Neuron (in vitro differentiated cells): ENCODE measurements at regions not wholly inside any gene's neighbourhood (a gene's known extent, or its start where the extent isn't known, plus 50 kb on each side); places are given as distances from the start of the nearest gene placed in this dataset.

Source experiments
- H2AFZ ChIP-seq: one replicate; pipeline ENCODE4 v1.6.1; 2013; ENCODE audit warnings: low read depth, mild to moderate bottlenecking, inconsistent platforms, low read length, moderate library complexity
- H3K27me3 ChIP-seq: one replicate; pipeline ENCODE4 v1.6.1; 2013; ENCODE audit warnings: low read length; ENCODE audit not compliant: insufficient read depth
- H3K36me3 ChIP-seq: one replicate; pipeline ENCODE4 v1.6.1; 2013; ENCODE audit warnings: low read length; ENCODE audit not compliant: insufficient read depth
- H3K4me1 ChIP-seq: one replicate; pipeline ENCODE4 v1.6.1; 2013; ENCODE audit warnings: low read length; ENCODE audit not compliant: insufficient read depth
- H3K4me3 ChIP-seq: 2 replicates; pipeline ENCODE4 v1.5.1; 2013; ENCODE audit warnings: mild to moderate bottlenecking, low read length, moderate library complexity
- H3K9me3 ChIP-seq: one replicate; pipeline ENCODE4 v1.6.1; 2013; ENCODE audit warnings: low read length

- Histone ChIP-seq H3K36me3 (no peaks in the 10 kb centered on the region), H2AFZ (no peak overlapping the region), H3K9me3 (no peaks in the 10 kb centered on the region)
Observed at GRCh38 chr1:221203224-221204054, 324.2 kb downstream of the HLX start.

DNA sequence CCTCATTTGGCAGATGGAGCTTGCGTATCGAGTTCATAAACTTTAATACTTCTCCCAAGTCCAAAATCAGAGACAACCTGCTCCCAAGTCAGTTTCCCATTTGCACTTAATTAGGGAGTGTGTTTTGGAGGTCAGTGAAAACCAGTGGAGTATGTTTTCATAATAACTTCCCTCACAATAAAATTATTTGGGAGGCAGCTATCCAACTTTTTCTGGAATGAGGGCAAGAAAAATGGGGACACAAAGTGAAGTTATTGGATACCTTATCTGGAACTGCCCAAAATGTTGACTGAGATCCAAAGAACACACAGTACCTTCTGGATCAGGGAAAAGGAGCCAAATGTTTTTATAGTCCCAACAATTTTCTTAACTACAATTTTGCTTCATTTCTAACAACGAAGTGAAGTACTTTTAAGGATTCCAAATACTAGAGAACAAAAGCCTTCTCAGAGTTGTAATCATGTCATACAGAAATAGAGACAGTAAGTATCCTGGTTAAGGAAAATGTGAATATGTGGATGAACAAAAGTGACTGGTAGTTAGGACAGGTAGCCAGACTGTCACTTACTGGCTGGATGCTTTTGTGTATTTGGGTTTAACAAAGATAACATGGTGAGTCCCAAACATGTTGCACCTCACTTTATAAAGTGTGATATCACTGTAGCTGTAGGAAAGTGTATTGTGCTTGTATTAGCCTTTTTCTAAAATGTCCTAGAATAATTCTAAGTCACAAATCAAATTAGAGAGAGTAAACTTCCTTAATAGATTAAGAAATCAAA lies 325.0 kb downstream of the HLX start:
- Histone ChIP-seq H3K27me3 (no peaks in the 10 kb centered on the region), H3K4me3 (no peak overlapping the region), H3K36me3 (no peaks in the 10 kb centered on the region), H3K4me1 (no peaks in the 10 kb centered on the region), H3K9me3 (no peaks in the 10 kb centered on the region), H2AFZ (no peak overlapping the region)

More at GRCh38 chr1:221203224-221204054, 324.2 kb downstream of the HLX start:
- no peaks in the 10 kb centered on the region for H3K27me3 ChIP-seq
- H3K4me3 ChIP-seq = no peak overlapping the region
- H3K4me1 ChIP-seq = no peaks in the 10 kb centered on the region

DNA sequence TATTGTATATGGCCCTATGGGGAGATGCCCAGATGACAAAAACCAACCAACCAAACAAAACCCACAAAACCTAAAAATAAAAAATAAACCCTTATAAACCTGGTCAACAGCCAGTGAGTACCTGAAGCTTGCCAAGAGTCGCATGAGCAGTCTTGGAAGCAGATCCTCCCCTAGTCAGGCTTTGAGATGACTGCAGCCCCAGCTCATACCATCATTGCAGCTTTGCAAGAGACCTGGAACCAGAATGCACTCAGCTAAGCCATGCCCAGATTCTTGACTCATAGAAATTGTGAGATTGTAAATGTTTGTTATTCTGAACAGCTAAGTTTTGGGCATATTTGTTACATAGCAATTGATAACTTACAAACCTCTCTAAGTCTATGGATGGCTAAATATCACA lies 326.8 kb downstream of the HLX start:
- no peak overlapping the region for H2AFZ ChIP-seq
- no peaks in the 10 kb centered on the region for H3K4me1 ChIP-seq
- no peak overlapping the region for H3K4me3 ChIP-seq
- H3K27me3 ChIP-seq = no peaks in the 10 kb centered on the region
- no peaks in the 10 kb centered on the region for H3K36me3 ChIP-seq
- H3K9me3 ChIP-seq = no peaks in the 10 kb centered on the region

- H3K27me3 ChIP-seq = no peaks in the 10 kb centered on the region
- no peaks in the 10 kb centered on the region for H3K36me3 ChIP-seq
- no peaks in the 10 kb centered on the region for H3K9me3 ChIP-seq
- no peak overlapping the region for H2AFZ ChIP-seq
- H3K4me3 ChIP-seq = no peak overlapping the region
- H3K4me1 ChIP-seq = no peaks in the 10 kb centered on the region
Observed at GRCh38 chr1:221212926-221213325, 333.7 kb downstream of the HLX start.

GRCh38 chr1:221217029-221217428 lies 337.8 kb downstream of the HLX start:
- no peaks in the 10 kb centered on the region for H3K36me3 ChIP-seq
- no peaks in the 10 kb centered on the region for H3K9me3 ChIP-seq
- H3K4me1 ChIP-seq = no peaks in the 10 kb centered on the region
- H3K27me3 ChIP-seq = no peaks in the 10 kb centered on the region
- no peak overlapping the region for H3K4me3 ChIP-seq
- H2AFZ ChIP-seq = no peak overlapping the region

- H3K36me3 ChIP-seq = no peaks in the 10 kb centered on the region
- H3K4me1 ChIP-seq = no peaks in the 10 kb centered on the region
- H3K9me3 ChIP-seq = no peaks in the 10 kb centered on the region
- no peak overlapping the region for H2AFZ ChIP-seq
- no peaks in the 10 kb centered on the region for H3K27me3 ChIP-seq
- H3K4me3 ChIP-seq = no peak overlapping the region
Observed at GRCh38 chr1:221223281-221223680, 344.0 kb downstream of the HLX start.

DNA sequence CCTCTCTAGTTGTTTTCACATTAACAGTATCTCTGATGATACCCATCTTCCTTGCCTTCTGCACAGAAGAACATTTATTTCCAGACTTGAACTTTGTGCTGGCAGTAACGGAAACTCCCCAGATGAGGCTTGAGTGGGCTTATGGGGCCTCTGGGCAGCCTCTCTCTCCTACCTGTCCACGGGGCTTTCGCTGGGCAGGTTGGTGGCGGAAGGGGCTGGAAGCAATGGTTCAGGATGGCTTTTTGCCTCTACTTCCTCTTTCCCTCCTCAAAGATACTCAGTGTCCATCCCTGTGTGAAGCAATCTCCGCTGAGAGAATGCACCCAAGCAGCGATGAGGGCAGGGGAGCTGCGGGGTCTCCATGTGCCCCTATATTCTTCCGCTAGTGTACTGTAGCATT lies 348.2 kb downstream of the HLX start:
- no peak overlapping the region for H3K4me3 ChIP-seq
- H3K4me1 ChIP-seq = no peaks in the 10 kb centered on the region
- H2AFZ ChIP-seq = no peak overlapping the region
- no peaks in the 10 kb centered on the region for H3K27me3 ChIP-seq
- H3K36me3 ChIP-seq = no peaks in the 10 kb centered on the region
- no peaks in the 10 kb centered on the region for H3K9me3 ChIP-seq

DNA sequence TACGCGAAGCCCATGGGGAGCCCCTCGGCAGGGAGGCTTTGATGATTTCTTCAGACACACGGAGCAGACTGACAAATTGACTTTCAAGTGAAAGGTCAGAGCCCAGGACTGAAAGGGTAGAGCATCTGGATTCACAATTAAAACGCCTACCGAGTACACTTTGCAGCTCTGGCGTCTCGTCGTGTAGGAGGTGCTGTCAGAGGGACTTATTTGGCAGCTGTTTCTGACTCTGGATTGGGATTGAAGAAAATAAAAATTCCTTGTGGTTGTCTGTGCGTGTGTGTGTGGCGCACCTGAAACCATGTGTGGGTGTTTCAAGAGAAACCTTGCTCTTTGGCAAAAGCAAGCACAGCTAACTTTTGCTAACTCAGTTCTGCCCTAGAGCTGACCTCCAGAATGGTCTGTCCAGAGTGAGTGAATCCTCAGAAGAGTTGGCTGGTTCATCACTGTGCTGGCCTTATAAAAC lies 348.7 kb downstream of the HLX start:
- H3K4me1 ChIP-seq = no peaks in the 10 kb centered on the region
- H3K4me3 ChIP-seq = no peak overlapping the region
- no peak overlapping the region for H2AFZ ChIP-seq
- H3K9me3 ChIP-seq = no peaks in the 10 kb centered on the region
- no peaks in the 10 kb centered on the region for H3K27me3 ChIP-seq
- no peaks in the 10 kb centered on the region for H3K36me3 ChIP-seq

GRCh38 chr1:221228594-221228993 lies 349.4 kb downstream of the HLX start:
- H3K4me1 ChIP-seq = no peaks in the 10 kb centered on the region
- no peaks in the 10 kb centered on the region for H3K9me3 ChIP-seq
- H3K36me3 ChIP-seq = no peaks in the 10 kb centered on the region
- H2AFZ ChIP-seq = no peak overlapping the region
- H3K4me3 ChIP-seq = no peak overlapping the region
- H3K27me3 ChIP-seq = no peaks in the 10 kb centered on the region

- H3K36me3 ChIP-seq = no peaks in the 10 kb centered on the region
- no peak overlapping the region for H2AFZ ChIP-seq
- no peaks in the 10 kb centered on the region for H3K4me1 ChIP-seq
- no peaks in the 10 kb centered on the region for H3K27me3 ChIP-seq
- no peaks in the 10 kb centered on the region for H3K9me3 ChIP-seq
- H3K4me3 ChIP-seq = no peak overlapping the region
Observed at GRCh38 chr1:221230605-221231004, 351.4 kb downstream of the HLX start.

- no peaks in the 10 kb centered on the region for H3K36me3 ChIP-seq
- H3K4me3 ChIP-seq = no peak overlapping the region
- no peak overlapping the region for H2AFZ ChIP-seq
- no peaks in the 10 kb centered on the region for H3K4me1 ChIP-seq
- H3K27me3 ChIP-seq = no peaks in the 10 kb centered on the region
- H3K9me3 ChIP-seq = no peaks in the 10 kb centered on the region
Observed at GRCh38 chr1:221234791-221235190, 355.5 kb downstream of the HLX start.

DNA sequence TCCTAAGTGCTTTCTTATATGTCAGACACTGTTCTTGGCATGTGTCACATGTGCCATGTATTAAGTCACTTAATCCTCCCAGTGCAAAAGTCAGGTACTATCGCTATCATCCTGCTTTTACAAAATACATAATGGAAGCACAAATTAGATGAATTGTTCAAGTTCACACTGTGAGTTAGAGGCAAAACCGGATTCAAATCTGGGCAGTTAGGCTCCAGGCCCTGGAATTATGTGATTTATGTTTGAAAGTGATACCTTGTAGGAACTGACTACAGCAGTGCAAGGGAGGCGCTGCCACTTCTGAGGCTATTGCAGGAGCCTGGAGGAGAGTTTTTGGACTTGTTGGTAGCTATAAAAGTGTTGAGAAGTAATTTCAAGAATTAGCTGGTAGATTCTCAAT lies 358.3 kb downstream of the HLX start:
- Histone ChIP-seq H3K36me3 (no peaks in the 10 kb centered on the region), H2AFZ (no peak overlapping the region), H3K27me3 (no peaks in the 10 kb centered on the region), H3K4me1 (no peaks in the 10 kb centered on the region), H3K9me3 (no peaks in the 10 kb centered on the region), H3K4me3 (no peak overlapping the region)

DNA sequence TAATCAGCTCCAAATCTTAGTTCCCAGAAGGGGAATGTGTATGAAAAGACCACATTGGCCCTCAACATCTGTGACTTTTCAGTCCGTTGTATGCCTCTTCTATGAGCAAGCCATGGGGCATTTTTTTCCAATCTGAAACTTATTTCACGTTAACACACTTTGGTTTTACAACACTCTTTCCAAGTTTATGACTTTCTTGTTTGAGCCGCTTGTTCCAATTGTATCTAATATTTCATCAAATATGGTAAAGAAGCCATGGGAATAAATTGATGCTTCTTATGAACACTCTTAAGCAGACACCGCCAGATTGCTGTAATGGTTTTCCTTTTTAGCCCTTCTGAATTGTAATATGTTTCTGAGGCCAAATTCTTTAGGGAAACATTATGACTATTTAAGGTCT lies 359.9 kb downstream of the HLX start:
- no peaks in the 10 kb centered on the region for H3K9me3 ChIP-seq
- no peaks in the 10 kb centered on the region for H3K27me3 ChIP-seq
- no peaks in the 10 kb centered on the region for H3K4me1 ChIP-seq
- no peak overlapping the region for H2AFZ ChIP-seq
- no peaks in the 10 kb centered on the region for H3K36me3 ChIP-seq
- H3K4me3 ChIP-seq = no peak overlapping the region
